Kidney (tissue), 13 donors: ENCODE measurements at regions not wholly inside any gene's neighbourhood (a gene's known extent, or its start where the extent isn't known, plus 50 kb on each side); places are given as distances from the start of the nearest gene placed in this dataset.

Source experiments
- DNase-seq, 5 donors: peaks; one replicate each; pipeline ENCODE4 v3.0.0-alpha.2; 2013 to 2020
- FAIRE-seq: peaks from 2 replicates; lab custom pipeline; 2012; peaks lifted over from hg19 to GRCh38; lab: Jason Lieb, UNC
- H3K27ac ChIP-seq, 2 donors: one replicate each; pipeline ENCODE4 v1.7.0; 2013; ENCODE audit warnings: low read depth in 2 of 2, low read length in 2 of 2, inconsistent platforms in 1 of 2
- H3K27me3 ChIP-seq: one replicate; pipeline ENCODE4 v1.7.1; 2013; ENCODE audit warnings: low read length, inconsistent platforms; ENCODE audit not compliant: control insufficient read depth, insufficient read depth
- H3K36me3 ChIP-seq, 3 donors: one replicate each; pipeline versions ENCODE4 v1.7.0 to v1.7.1; 2013; ENCODE audit warnings: low read length in 3 of 3, control low read depth in 1 of 3, inconsistent platforms in 1 of 3; ENCODE audit not compliant: insufficient read depth in 3 of 3, control insufficient read depth in 2 of 3
- H3K4me1 ChIP-seq, 3 donors: one replicate each; pipeline versions ENCODE4 v1.7.0 to v1.7.1; 2013; ENCODE audit warnings: low read length in 3 of 3, inconsistent platforms in 1 of 3, low read depth in 1 of 3; ENCODE audit not compliant: control insufficient read depth in 2 of 3, insufficient read depth in 2 of 3
- H3K4me3 ChIP-seq, 3 donors: one replicate each; pipeline versions ENCODE4 v1.7.0 to v1.8.1; 2013; ENCODE audit warnings: low read length in 3 of 3, control low read depth in 1 of 3, inconsistent platforms in 1 of 3
- H3K9ac ChIP-seq, 3 donors: one replicate each; pipeline versions ENCODE4 v1.7.0 to v1.7.1; 2013; ENCODE audit warnings: low read length in 3 of 3, control low read depth in 1 of 3, inconsistent platforms in 1 of 3
- H3K9me3 ChIP-seq, 3 donors: one replicate each; pipeline versions ENCODE4 v1.7.0 to v1.7.1; 2013; ENCODE audit warnings: low read length in 3 of 3, control low read depth in 1 of 3, inconsistent platforms in 1 of 3; ENCODE audit not compliant: control insufficient read depth in 2 of 3, insufficient read depth in 1 of 3
- CTCF ChIP-seq: IDR thresholded peaks from 3 replicates; pipeline ENCODE4 v1.5.1; 2012; ENCODE audit warnings: mild to moderate bottlenecking, moderate library complexity, borderline replicate concordance; ENCODE audit not compliant: insufficient read depth; ENCODE audit errors: extremely low read depth
- intact Hi-C: fragments of 100-400 bp; cut with DNase I; formaldehyde crosslinking; loops from one replicate; pipeline ENCODE4 v1.11.1; 2022
- donor health status: control.
- donor health status: control.
- donor health status: control.
- donor health status: control.
- donor health status: control.
- donor health status: DM: yes; HTN: yes; CAD: no.
- donor health status: Normal renal cell carcinoma (clear cell type).

- no peak overlapping the region for H3K27ac ChIP-seq
- no peak for TF ChIP-seq CTCF
- H3K9me3 ChIP-seq, result no peaks in the 10 kb centered on the region
- no peak overlapping the region for H3K9ac ChIP-seq
- DNase-seq (no peak), FAIRE-seq (no peak)
- no peaks in the 10 kb centered on the region for H3K27me3 ChIP-seq
- H3K4me1 ChIP-seq, result no peaks in the 10 kb centered on the region
- no peaks in the 10 kb centered on the region for H3K36me3 ChIP-seq
- no peak overlapping the region for H3K4me3 ChIP-seq
- intact Hi-C loops, result no loop called here
Measured at GRCh38 chr2:60299179-60299578, 254.3 kb downstream of the BCL11A start.

- Histone ChIP-seq H3K4me3 (no peak overlapping the region), H3K4me1 (no peaks in the 10 kb centered on the region), H3K9ac (no peak overlapping the region), H3K27ac (no peak overlapping the region), H3K9me3 (no peaks in the 10 kb centered on the region), H3K36me3 (no peaks in the 10 kb centered on the region), H3K27me3 (no peaks in the 10 kb centered on the region)
- no peak for DNase-seq
- no peak for TF ChIP-seq CTCF
- intact Hi-C loops, result no loop called here
- FAIRE-seq, result no peak
Measured at GRCh38 chr2:60298006-60298696, 255.3 kb downstream of the BCL11A start.

GRCh38 chr2:60297296-60298005 is 256.0 kb downstream of the BCL11A start:
- Histone ChIP-seq H3K4me3 (no peak overlapping the region), H3K27ac (no peak overlapping the region), H3K9me3 (no peaks in the 10 kb centered on the region), H3K9ac (no peak overlapping the region), H3K27me3 (no peaks in the 10 kb centered on the region), H3K36me3 (no peaks in the 10 kb centered on the region), H3K4me1 (no peaks in the 10 kb centered on the region)
- DNase-seq (peak in 2 of 5 donors; percentile 54 to 67), FAIRE-seq (no peak)
- intact Hi-C loops, result no loop called here
- no peak for TF ChIP-seq CTCF
